ENCODE measurements at regions not wholly inside any gene's neighbourhood (a gene's known extent, or its start where the extent isn't known, plus 50 kb on each side); places are given as distances from the start of the nearest gene placed in this dataset.

DNA sequence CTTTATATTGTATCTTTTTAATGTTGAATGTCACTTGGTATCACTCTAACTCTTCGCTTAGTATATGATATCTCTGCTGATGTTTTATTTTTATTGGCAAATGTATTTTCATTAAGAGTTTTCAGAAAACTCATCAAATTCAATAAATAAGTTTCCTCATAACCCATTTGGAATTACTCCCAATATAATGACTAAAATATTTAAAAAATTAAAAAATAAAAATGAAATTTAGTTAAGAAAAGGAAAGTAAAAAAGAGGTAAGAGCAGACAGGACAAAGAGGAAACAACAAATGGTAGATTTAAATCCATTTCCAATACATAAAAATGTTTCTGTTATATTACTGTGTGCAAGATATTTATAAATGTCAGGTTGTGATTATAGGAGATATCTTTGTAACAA lies 548.9 kb upstream of the SPRY2 start:
- Histone ChIP-seq H3K4me3 (ENCODE audit: low read length) (no peak overlapping the region), H3K4me2 (ENCODE audit: low read length) (no peak overlapping the region), H3K9ac (ENCODE audit: low read length) (no peak overlapping the region), H3K9me3 (ENCODE audit: low read length) (no peaks in the 10 kb centered on the region), H3K9me2 (ENCODE audit: insufficient read depth, low read length) (no peaks in the 10 kb centered on the region), H2AFZ (ENCODE audit: low read depth, low read length) (no peak overlapping the region), H3K27ac (ENCODE audit: low read length) (no peak overlapping the region), H3K36me3 (ENCODE audit: insufficient read depth, low read length) (no peaks in the 10 kb centered on the region), H4K20me1 (ENCODE audit: insufficient read depth) (no peaks in the 10 kb centered on the region), H3K27me3 (ENCODE audit: insufficient read depth, low read depth, low read length) (no peaks in the 10 kb centered on the region), H3F3A (ENCODE audit: insufficient read depth, low read length, poor library complexity, severe bottlenecking) (no peaks in the 10 kb centered on the region), H3K79me2 (replicated peaks; ENCODE audit: insufficient read depth, low read length) (no peaks in the 10 kb centered on the region)
- TF ChIP-seq, protein P1, sequence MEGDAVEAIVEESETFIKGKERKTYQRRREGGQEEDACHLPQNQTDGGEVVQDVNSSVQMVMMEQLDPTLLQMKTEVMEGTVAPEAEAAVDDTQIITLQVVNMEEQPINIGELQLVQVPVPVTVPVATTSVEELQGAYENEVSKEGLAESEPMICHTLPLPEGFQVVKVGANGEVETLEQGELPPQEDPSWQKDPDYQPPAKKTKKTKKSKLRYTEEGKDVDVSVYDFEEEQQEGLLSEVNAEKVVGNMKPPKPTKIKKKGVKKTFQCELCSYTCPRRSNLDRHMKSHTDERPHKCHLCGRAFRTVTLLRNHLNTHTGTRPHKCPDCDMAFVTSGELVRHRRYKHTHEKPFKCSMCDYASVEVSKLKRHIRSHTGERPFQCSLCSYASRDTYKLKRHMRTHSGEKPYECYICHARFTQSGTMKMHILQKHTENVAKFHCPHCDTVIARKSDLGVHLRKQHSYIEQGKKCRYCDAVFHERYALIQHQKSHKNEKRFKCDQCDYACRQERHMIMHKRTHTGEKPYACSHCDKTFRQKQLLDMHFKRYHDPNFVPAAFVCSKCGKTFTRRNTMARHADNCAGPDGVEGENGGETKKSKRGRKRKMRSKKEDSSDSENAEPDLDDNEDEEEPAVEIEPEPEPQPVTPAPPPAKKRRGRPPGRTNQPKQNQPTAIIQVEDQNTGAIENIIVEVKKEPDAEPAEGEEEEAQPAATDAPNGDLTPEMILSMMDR (IDR thresholded peaks at IDR 0.05; ENCODE audit: poor library complexity, severe bottlenecking): no peak
- TF ChIP-seq SMC3 (conservative IDR thresholded peaks at IDR 0.05; ENCODE audit: poor library complexity) (no peak), EZH2 (IDR thresholded peaks at IDR 0.05; ENCODE audit: borderline replicate concordance, insufficient read depth, low read length, poor library complexity, severe bottlenecking) (no peak), EP300 (conservative IDR thresholded peaks at IDR 0.05; ENCODE audit: poor library complexity, severe bottlenecking) (no peak), POLR2AphosphoS5 (IDR thresholded peaks at IDR 0.05) (no peak), TAF1 (IDR thresholded peaks at IDR 0.05; ENCODE audit: low read depth) (no peak), RAD21 (conservative IDR thresholded peaks at IDR 0.05) (no peak), MXI1 (conservative IDR thresholded peaks at IDR 0.05; ENCODE audit: poor library complexity, severe bottlenecking) (no peak)
- TF ChIP-seq, protein P2, sequence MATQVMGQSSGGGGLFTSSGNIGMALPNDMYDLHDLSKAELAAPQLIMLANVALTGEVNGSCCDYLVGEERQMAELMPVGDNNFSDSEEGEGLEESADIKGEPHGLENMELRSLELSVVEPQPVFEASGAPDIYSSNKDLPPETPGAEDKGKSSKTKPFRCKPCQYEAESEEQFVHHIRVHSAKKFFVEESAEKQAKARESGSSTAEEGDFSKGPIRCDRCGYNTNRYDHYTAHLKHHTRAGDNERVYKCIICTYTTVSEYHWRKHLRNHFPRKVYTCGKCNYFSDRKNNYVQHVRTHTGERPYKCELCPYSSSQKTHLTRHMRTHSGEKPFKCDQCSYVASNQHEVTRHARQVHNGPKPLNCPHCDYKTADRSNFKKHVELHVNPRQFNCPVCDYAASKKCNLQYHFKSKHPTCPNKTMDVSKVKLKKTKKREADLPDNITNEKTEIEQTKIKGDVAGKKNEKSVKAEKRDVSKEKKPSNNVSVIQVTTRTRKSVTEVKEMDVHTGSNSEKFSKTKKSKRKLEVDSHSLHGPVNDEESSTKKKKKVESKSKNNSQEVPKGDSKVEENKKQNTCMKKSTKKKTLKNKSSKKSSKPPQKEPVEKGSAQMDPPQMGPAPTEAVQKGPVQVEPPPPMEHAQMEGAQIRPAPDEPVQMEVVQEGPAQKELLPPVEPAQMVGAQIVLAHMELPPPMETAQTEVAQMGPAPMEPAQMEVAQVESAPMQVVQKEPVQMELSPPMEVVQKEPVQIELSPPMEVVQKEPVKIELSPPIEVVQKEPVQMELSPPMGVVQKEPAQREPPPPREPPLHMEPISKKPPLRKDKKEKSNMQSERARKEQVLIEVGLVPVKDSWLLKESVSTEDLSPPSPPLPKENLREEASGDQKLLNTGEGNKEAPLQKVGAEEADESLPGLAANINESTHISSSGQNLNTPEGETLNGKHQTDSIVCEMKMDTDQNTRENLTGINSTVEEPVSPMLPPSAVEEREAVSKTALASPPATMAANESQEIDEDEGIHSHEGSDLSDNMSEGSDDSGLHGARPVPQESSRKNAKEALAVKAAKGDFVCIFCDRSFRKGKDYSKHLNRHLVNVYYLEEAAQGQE (IDR thresholded peaks at IDR 0.05; ENCODE audit: borderline replicate concordance): no peak

DNA sequence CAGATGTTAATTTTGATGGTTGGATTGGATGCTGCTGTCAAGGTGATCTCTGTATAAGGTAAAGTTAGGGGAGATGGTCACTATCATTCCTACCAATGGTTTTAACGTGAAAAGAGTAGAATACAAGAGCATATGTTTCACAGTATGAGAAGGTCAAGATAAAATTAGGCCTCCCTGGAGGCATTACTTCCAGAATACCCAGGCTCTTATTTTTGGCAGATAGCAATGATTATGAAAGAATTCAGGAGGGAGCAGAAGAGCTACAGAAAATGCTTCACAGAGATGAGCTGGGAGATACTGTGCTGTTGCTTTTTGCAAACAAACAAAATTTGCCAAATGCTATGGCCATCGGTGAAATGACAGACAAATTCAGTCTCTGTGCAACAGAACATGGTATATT lies 547.5 kb upstream of the SPRY2 start:
- TF ChIP-seq, protein P1 (IDR thresholded peaks at IDR 0.05; ENCODE audit: poor library complexity, severe bottlenecking): no peak
- TF ChIP-seq EZH2 (IDR thresholded peaks at IDR 0.05; ENCODE audit: borderline replicate concordance, insufficient read depth, low read length, poor library complexity, severe bottlenecking) (no peak), MXI1 (conservative IDR thresholded peaks at IDR 0.05; ENCODE audit: poor library complexity, severe bottlenecking) (no peak), POLR2AphosphoS5 (IDR thresholded peaks at IDR 0.05) (no peak), EP300 (conservative IDR thresholded peaks at IDR 0.05; ENCODE audit: poor library complexity, severe bottlenecking) (no peak)
- TF ChIP-seq, protein P2 (IDR thresholded peaks at IDR 0.05; ENCODE audit: borderline replicate concordance): no peak
- H3K9ac ChIP-seq (ENCODE audit: low read length): no peak overlapping the region
- no peaks in the 10 kb centered on the region for H3K36me3 ChIP-seq (ENCODE audit: insufficient read depth, low read length)
- H3K9me2 ChIP-seq (ENCODE audit: insufficient read depth, low read length): no peaks in the 10 kb centered on the region
- no peak overlapping the region for H3K27ac ChIP-seq (ENCODE audit: low read length)
- H3F3A ChIP-seq (ENCODE audit: insufficient read depth, low read length, poor library complexity, severe bottlenecking): no peaks in the 10 kb centered on the region
- H3K27me3 ChIP-seq (ENCODE audit: insufficient read depth, low read depth, low read length): no peaks in the 10 kb centered on the region
- no peaks in the 10 kb centered on the region for H3K9me3 ChIP-seq (ENCODE audit: low read length)
- no peak overlapping the region for H3K4me3 ChIP-seq (ENCODE audit: low read length)
- H3K4me2 ChIP-seq (ENCODE audit: low read length): no peak overlapping the region
- H4K20me1 ChIP-seq (ENCODE audit: insufficient read depth): no peaks in the 10 kb centered on the region
- H3K79me2 ChIP-seq (replicated peaks; ENCODE audit: insufficient read depth, low read length): no peaks in the 10 kb centered on the region
- no peak overlapping the region for H2AFZ ChIP-seq (ENCODE audit: low read depth, low read length)
